ENCODE measurements at regions not wholly inside any gene's neighbourhood (a gene's known extent, or its start where the extent isn't known, plus 50 kb on each side); places are given as distances from the start of the nearest gene placed in this dataset.

- no peak for ATAC-seq
- no peaks in the 10 kb centered on the region for H3K36me3 Mint-ChIP-seq (ENCODE audit: low read depth)
Measured at GRCh38 chr6:120622127-120622631, 712.1 kb downstream of the TBC1D32 start.

More at GRCh38 chr6:120622127-120622631, 712.1 kb downstream of the TBC1D32 start:
- Mint-ChIP-seq H3K4me3 (no peak overlapping the region), H3K4me1 (peaks cover 20% of the 10 kb centered on the region), H3K27ac (no peak overlapping the region), H3K27me3 (ENCODE audit: insufficient read depth, low read depth, poor library complexity) (no peaks in the 10 kb centered on the region), H3K9me3 (no peaks in the 10 kb centered on the region)
- Histone ChIP-seq H4K20me1 (replicated peaks; ENCODE audit: insufficient read depth) (no peaks in the 10 kb centered on the region), H3K4me3 (no peak overlapping the region), H3K36me3 (ENCODE audit: insufficient read depth) (no peaks in the 10 kb centered on the region), H3K9me2 (ENCODE audit: insufficient read depth) (no peaks in the 10 kb centered on the region), H3K27me3 (ENCODE audit: insufficient read depth) (no peaks in the 10 kb centered on the region), H2AFZ (no peak overlapping the region), H3K4me2 (no peak overlapping the region), H3K79me2 (replicated peaks; ENCODE audit: insufficient read depth) (no peaks in the 10 kb centered on the region), H3K4me1 (ENCODE audit: insufficient read depth) (0 out of 2 replicates have a peak, but pooled peaks cover 6% of the 10 kb centered on the region), H3K27ac (ENCODE audit: low read depth) (no peak overlapping the region), H3F3A (replicated peaks; ENCODE audit: low read depth) (no peaks in the 10 kb centered on the region)
- TF ChIP-seq ETS1 (IDR thresholded peaks at IDR 0.05) (no peak), STAT1 (IDR thresholded peaks at IDR 0.05; ENCODE audit: unreplicated experiment) (no peak), POLR2AphosphoS5 (IDR thresholded peaks at IDR 0.05; ENCODE audit: low read depth) (no peak), REST (IDR thresholded peaks at IDR 0.05; ENCODE audit: unreplicated experiment) (no peak), CREB1 (CRISPR knock-in tag; IDR thresholded peaks at IDR 0.05; ENCODE audit: low read depth) (no peak), ZNF462 (CRISPR knock-in tag; IDR thresholded peaks at IDR 0.05) (no peak), EZH2phosphoT487 (IDR thresholded peaks at IDR 0.05; ENCODE audit: unreplicated experiment) (no peak), JUNB (IDR thresholded peaks at IDR 0.05; ENCODE audit: unreplicated experiment) (no peak), CTCF (conservative IDR thresholded peaks at IDR 0.05; ENCODE audit: low read depth in 2 of 2) (no peak), ZNF331 (CRISPR knock-in tag; IDR thresholded peaks at IDR 0.05; ENCODE audit: low read depth) (no peak)
- DNase-seq (ENCODE audit: low spot score) = no peak
